Ishikawa (cell line): ENCODE measurements at regions not wholly inside any gene's neighbourhood (a gene's known extent, or its start where the extent isn't known, plus 50 kb on each side); places are given as distances from the start of the nearest gene placed in this dataset.

Experiments
- CREB1 ChIP-seq: IDR thresholded peaks from 2 replicates; pipeline ENCODE4 v1.6.1; 2012; ENCODE audit warnings: low read depth
- EGR1 ChIP-seq: IDR thresholded peaks from 2 replicates; pipeline ENCODE4 v1.6.1; 2012
- EP300 ChIP-seq: IDR thresholded peaks from 2 replicates; pipeline ENCODE4 v1.6.1; 2012; ENCODE audit warnings: borderline replicate concordance
- MAX ChIP-seq: IDR thresholded peaks from 2 replicates; pipeline ENCODE4 v1.6.1; 2012
- NFIC ChIP-seq: IDR thresholded peaks from 2 replicates; pipeline ENCODE4 v1.6.1; 2012
- REST ChIP-seq: IDR thresholded peaks from 2 replicates; pipeline ENCODE4 v1.6.1; 2012; ENCODE audit warnings: low read depth, mild to moderate bottlenecking
- TAF1 ChIP-seq: IDR thresholded peaks from 2 replicates; pipeline ENCODE4 v1.6.1; 2012; ENCODE audit warnings: low read depth, mild to moderate bottlenecking
- USF1 ChIP-seq: IDR thresholded peaks from 2 replicates; pipeline ENCODE4 v1.6.1; 2012
- YY1 ChIP-seq: IDR thresholded peaks from 2 replicates; pipeline ENCODE4 v1.6.1; 2012; ENCODE audit warnings: low read depth

GRCh38 chr2:186941853-186942252, 92.9 kb upstream of the ZSWIM2 start:
- TF ChIP-seq TAF1 (no peak), REST (no peak), YY1 (no peak), EP300 (no peak), EGR1 (no peak), CREB1 (no peak), USF1 (no peak), MAX (no peak), NFIC (no peak)
